ENCODE measurements at regions not wholly inside any gene's neighbourhood (a gene's known extent, or its start where the extent isn't known, plus 50 kb on each side); places are given as distances from the start of the nearest gene placed in this dataset.

DNA sequence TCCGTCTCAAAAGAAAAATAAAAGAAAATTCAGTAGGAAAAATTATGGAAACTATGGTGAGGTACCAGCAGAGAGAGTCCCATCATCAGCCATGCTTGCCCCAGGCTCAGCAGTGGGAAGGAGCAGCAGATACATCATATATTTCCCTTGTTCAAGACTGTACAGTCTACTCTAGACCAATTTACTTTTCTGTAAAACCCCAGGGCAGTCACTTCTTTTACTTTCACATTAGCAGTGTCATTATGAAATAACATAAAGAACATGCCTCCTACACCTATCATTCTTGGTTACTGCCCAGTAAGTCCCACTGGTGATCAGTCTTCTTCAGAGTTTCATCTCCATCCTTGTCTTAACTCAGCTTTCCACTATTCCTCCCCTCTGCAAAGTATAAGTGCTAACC is 1145.0 kb downstream of the MAT2B start:
- TF ChIP-seq, protein P1, sequence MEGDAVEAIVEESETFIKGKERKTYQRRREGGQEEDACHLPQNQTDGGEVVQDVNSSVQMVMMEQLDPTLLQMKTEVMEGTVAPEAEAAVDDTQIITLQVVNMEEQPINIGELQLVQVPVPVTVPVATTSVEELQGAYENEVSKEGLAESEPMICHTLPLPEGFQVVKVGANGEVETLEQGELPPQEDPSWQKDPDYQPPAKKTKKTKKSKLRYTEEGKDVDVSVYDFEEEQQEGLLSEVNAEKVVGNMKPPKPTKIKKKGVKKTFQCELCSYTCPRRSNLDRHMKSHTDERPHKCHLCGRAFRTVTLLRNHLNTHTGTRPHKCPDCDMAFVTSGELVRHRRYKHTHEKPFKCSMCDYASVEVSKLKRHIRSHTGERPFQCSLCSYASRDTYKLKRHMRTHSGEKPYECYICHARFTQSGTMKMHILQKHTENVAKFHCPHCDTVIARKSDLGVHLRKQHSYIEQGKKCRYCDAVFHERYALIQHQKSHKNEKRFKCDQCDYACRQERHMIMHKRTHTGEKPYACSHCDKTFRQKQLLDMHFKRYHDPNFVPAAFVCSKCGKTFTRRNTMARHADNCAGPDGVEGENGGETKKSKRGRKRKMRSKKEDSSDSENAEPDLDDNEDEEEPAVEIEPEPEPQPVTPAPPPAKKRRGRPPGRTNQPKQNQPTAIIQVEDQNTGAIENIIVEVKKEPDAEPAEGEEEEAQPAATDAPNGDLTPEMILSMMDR (IDR thresholded peaks at IDR 0.05; ENCODE audit: poor library complexity, severe bottlenecking), result no peak
- ATAC-seq (ENCODE audit: low read depth), result no peak
- H3K27ac ChIP-seq (ENCODE audit: poor library complexity, severe bottlenecking), result no peak overlapping the region

DNA sequence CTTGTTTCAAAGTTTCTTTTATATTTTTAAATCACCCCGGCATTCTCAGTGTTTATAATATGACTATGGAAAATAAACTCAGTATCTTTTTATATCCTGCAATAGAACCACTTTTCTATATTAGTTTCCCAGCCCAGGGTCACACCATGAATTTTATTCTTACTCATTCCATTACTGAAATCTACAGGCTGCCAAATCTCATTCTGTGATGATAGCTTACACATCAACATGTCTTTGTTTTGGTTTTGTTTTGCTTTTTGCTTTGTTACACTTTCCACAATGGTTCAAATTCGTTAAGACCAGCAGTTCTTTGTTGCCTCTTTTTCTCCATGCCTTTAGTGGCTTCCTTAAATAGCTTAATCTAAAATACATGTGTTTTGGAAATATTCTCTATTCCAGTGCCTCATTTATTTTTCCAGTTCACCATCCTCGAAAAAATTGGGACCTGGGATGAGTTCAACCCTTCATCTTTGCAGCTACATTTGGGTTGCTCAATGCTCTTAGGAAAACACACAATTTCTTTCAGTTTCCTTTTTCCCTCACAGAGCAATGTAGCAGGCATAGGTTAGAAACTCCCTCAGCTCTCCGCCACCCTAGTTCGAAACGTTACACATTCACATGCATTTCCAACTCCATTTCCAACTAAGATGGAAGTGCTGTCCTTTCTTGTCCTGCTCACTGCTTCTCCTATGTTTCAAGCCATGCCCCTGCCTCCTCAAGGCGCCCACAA is 1146.3 kb downstream of the MAT2B start:
- Histone ChIP-seq H3K9me3 (ENCODE audit: severe bottlenecking) (no peaks in the 10 kb centered on the region), H3K4me1 (ENCODE audit: insufficient read depth, poor library complexity, severe bottlenecking) (no peaks in the 10 kb centered on the region), H3K36me3 (ENCODE audit: low read depth) (no peaks in the 10 kb centered on the region), H3K27me3 (ENCODE audit: insufficient read depth, poor library complexity, severe bottlenecking) (peaks cover 3% of the 10 kb centered on the region), H3K27ac (ENCODE audit: poor library complexity, severe bottlenecking) (no peak overlapping the region), H3K4me3 (ENCODE audit: severe bottlenecking) (no peak overlapping the region)
- TF ChIP-seq, protein P1 (IDR thresholded peaks at IDR 0.05; ENCODE audit: poor library complexity, severe bottlenecking), result no peak
- no peak for ATAC-seq (ENCODE audit: low read depth)
- DNase-seq (ENCODE audit: low spot score), result no peak

More for the DNA sequence above, 1145.0 kb downstream of the MAT2B start:
- no peak overlapping the region for H3K4me3 ChIP-seq (ENCODE audit: severe bottlenecking)
- no peak for DNase-seq (ENCODE audit: low spot score)
- H3K36me3 ChIP-seq (ENCODE audit: low read depth), result no peaks in the 10 kb centered on the region
- no peaks in the 10 kb centered on the region for H3K4me1 ChIP-seq (ENCODE audit: insufficient read depth, poor library complexity, severe bottlenecking)
- no peaks in the 10 kb centered on the region for H3K9me3 ChIP-seq (ENCODE audit: severe bottlenecking)
- peaks cover 3% of the 10 kb centered on the region for H3K27me3 ChIP-seq (ENCODE audit: insufficient read depth, poor library complexity, severe bottlenecking)

DNA sequence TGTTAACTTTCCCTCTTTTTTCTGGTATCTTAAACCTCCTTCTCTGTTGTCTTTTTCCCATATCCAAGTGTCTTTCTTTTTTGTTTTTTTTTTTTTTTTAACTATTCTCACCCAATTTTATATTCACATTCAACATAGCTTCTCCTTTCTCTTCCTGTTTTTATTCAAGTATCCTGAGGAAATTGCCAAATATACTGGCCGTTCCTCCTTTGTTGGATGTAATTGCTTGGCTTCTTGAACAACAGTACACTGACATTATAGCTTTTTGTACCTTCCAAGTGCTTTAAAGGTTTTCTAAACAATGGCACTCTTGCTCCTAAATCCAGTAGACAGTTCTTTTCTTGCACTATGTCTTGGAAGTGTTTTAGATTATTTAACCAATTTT is 1146.8 kb downstream of the MAT2B start:
- no peak for DNase-seq (ENCODE audit: low spot score)
- Histone ChIP-seq H3K27ac (ENCODE audit: poor library complexity, severe bottlenecking) (no peak overlapping the region), H3K27me3 (ENCODE audit: insufficient read depth, poor library complexity, severe bottlenecking) (peaks cover 3% of the 10 kb centered on the region), H3K36me3 (ENCODE audit: low read depth) (no peaks in the 10 kb centered on the region), H3K9me3 (ENCODE audit: severe bottlenecking) (no peaks in the 10 kb centered on the region), H3K4me1 (ENCODE audit: insufficient read depth, poor library complexity, severe bottlenecking) (no peaks in the 10 kb centered on the region), H3K4me3 (ENCODE audit: severe bottlenecking) (no peak overlapping the region)
- ATAC-seq (ENCODE audit: low read depth), result no peak
- TF ChIP-seq, protein P1 (IDR thresholded peaks at IDR 0.05; ENCODE audit: poor library complexity, severe bottlenecking), result no peak

DNA sequence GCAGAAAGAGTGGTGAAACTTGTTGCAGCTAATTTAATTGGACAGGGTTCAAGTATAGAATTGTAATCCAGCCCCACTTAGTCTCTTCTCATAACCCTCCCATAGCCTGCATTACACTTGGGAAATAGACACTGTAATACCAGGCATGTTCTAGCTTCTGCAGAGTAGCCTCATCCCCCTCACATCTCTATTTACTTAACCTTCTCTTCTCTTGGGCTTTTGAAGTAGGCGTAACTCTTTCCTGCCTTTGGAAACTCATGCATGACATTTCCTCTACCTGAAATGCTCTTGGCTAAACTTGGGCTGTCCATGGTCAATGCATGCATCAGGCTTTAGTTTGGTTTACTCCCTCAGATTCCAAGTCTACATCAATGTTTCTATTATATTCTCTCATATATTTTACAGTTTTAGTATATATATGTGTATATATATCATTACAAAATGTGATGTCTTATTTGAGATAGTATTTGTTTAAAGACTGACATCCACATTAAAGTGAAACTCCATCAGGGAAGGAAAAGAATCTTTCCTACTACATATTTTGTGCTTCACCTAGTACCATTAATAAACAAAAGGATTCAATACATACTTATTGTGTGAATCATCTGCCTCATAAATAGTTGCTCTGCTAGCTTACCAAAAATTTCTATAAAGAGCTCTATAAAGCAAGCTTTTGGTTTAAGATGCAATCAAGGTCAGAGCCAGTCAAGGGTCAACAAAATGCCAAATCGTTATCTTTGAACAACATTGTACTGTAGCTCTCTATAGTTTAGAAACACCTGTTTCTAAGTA is 1158.0 kb downstream of the MAT2B start:
- H3K4me1 ChIP-seq (ENCODE audit: insufficient read depth, poor library complexity, severe bottlenecking), result no peaks in the 10 kb centered on the region
- TF ChIP-seq, protein P1 (IDR thresholded peaks at IDR 0.05; ENCODE audit: poor library complexity, severe bottlenecking), result no peak
- DNase-seq (ENCODE audit: low spot score) (no peak), ATAC-seq (ENCODE audit: low read depth) (peak; percentile 59; the same call in 2 of the 3 replicates)
- no peak overlapping the region for H3K4me3 ChIP-seq (ENCODE audit: severe bottlenecking)
- peaks cover 2% of the 10 kb centered on the region for H3K9me3 ChIP-seq (ENCODE audit: severe bottlenecking)
- peaks cover 6% of the 10 kb centered on the region for H3K27me3 ChIP-seq (ENCODE audit: insufficient read depth, poor library complexity, severe bottlenecking)
- no peak overlapping the region for H3K27ac ChIP-seq (ENCODE audit: poor library complexity, severe bottlenecking)
- H3K36me3 ChIP-seq (ENCODE audit: low read depth), result no peaks in the 10 kb centered on the region
